ENCODE measurements at regions not wholly inside any gene's neighbourhood (a gene's known extent, or its start where the extent isn't known, plus 50 kb on each side); places are given as distances from the start of the nearest gene placed in this dataset.

GRCh38 chrX:28189011-28189410 lies 207.8 kb upstream of the DCAF8L1 start:
- no peaks in the 10 kb centered on the region for H3K27me3 ChIP-seq (ENCODE audit: control insufficient read depth in 1 of 2, insufficient read depth in 2 of 2, low read length in 2 of 2)
- no peak overlapping the region for H3K9ac ChIP-seq (ENCODE audit: insufficient read depth, low read depth, low read length)
- H3K4me3 ChIP-seq (replicated peaks in 1 of 3; ENCODE audit: insufficient read depth in 1 of 3, low read depth in 2 of 3, low read length in 3 of 3) = no peak overlapping the region
- no peak overlapping the region for H3K4me2 ChIP-seq (ENCODE audit: low read depth, low read length)
- in situ Hi-C loops (cut with HindIII; ENCODE audit: extremely low pct_ligation_motif_present, low pct_unique_long_range_greater_than_20kb) (no loop called here), intact Hi-C loops (cut with micrococcal nuclease; ENCODE audit: unreplicated experiment) (no loop called here)
- H3K4me1 ChIP-seq (ENCODE audit: insufficient read depth, low read length) = no peaks in the 10 kb centered on the region
- H3K36me3 ChIP-seq (replicated peaks in 1 of 2; ENCODE audit: control insufficient read depth in 1 of 2, insufficient read depth in 2 of 2, low read length in 2 of 2) = no peaks in the 10 kb centered on the region
- DNase-seq (ENCODE audit: low spot score) (no peak), ATAC-seq (no peak), FAIRE-seq (no peak)
- WGBS (ENCODE audit: low lambda C conversion rate) = 0% methylated on average over 1 of the region's 1 CpG
- H4K20me1 ChIP-seq (ENCODE audit: insufficient read depth, low read length) = no peaks in the 10 kb centered on the region
- H2AFZ ChIP-seq (ENCODE audit: low read length) = no peak overlapping the region
- no TSS peak for BruUV-seq (replicated peaks)
- CTCF ChIA-PET (ENCODE audit: low intra/inter-chr PET ratio, low total read pairs) = no interaction called here
- no peak overlapping the region for H3K27ac ChIP-seq (ENCODE audit: extremely low read length, insufficient read depth, low read length)
- H3K79me2 ChIP-seq (ENCODE audit: insufficient read depth, low read length) = no peaks in the 10 kb centered on the region
- POLR2A ChIA-PET = no interaction called here
- H3K9me3 ChIP-seq (ENCODE audit: low read length) = no peaks in the 10 kb centered on the region
- TF ChIP-seq TSC22D2 (CRISPR knock-in tag; IDR thresholded peaks at IDR 0.05; ENCODE audit: borderline replicate concordance) = no peak
- TF ChIP-seq ZNF543 (CRISPR knock-in tag; IDR thresholded peaks at IDR 0.05) = no peak
- TF ChIP-seq PPARG (CRISPR knock-in tag; conservative IDR thresholded peaks at IDR 0.05) = no peak
- no peak for TF ChIP-seq DNMT3B (CRISPR knock-in tag; conservative IDR thresholded peaks at IDR 0.05)
- TF ChIP-seq, protein P1, sequence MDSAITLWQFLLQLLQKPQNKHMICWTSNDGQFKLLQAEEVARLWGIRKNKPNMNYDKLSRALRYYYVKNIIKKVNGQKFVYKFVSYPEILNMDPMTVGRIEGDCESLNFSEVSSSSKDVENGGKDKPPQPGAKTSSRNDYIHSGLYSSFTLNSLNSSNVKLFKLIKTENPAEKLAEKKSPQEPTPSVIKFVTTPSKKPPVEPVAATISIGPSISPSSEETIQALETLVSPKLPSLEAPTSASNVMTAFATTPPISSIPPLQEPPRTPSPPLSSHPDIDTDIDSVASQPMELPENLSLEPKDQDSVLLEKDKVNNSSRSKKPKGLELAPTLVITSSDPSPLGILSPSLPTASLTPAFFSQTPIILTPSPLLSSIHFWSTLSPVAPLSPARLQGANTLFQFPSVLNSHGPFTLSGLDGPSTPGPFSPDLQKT (CRISPR knock-in tag; IDR thresholded peaks at IDR 0.05; ENCODE audit: borderline replicate concordance) = no peak
- no peak for TF ChIP-seq KAT7 (CRISPR knock-in tag; IDR thresholded peaks at IDR 0.05; ENCODE audit: borderline replicate concordance)
- TF ChIP-seq ZNF7 (CRISPR knock-in tag; IDR thresholded peaks at IDR 0.05) = no peak
- no peak for TF ChIP-seq NR2F2 (IDR thresholded peaks at IDR 0.05; ENCODE audit: borderline replicate concordance, low read depth)
- no peak for TF ChIP-seq MXD4 (CRISPR knock-in tag; IDR thresholded peaks at IDR 0.05)
- no peak for TF ChIP-seq PBX3 (CRISPR knock-in tag; IDR thresholded peaks at IDR 0.05; ENCODE audit: borderline replicate concordance)
